ENCODE measurements at regions not wholly inside any gene's neighbourhood (a gene's known extent, or its start where the extent isn't known, plus 50 kb on each side); places are given as distances from the start of the nearest gene placed in this dataset.

- TF ChIP-seq EP300 (IDR thresholded peaks at IDR 0.05) (no peak), POLR2A (IDR thresholded peaks at IDR 0.05) (no peak), CTCF (IDR thresholded peaks at IDR 0.05) (no peak)
Measured at GRCh38 chr12:30164382-30165318, 380.9 kb upstream of the TMTC1 start.

All from sigmoid colon (tissue), 4 donors.